Hematopoietic multipotent progenitor cell treated with erythropoietin and hydrocortisone succinate and interleukin-3 and kit ligand, for 8 days (in vitro differentiated cells): ENCODE measurements at regions not wholly inside any gene's neighbourhood (a gene's known extent, or its start where the extent isn't known, plus 50 kb on each side); places are given as distances from the start of the nearest gene placed in this dataset.
A peak's percentile ranks its signal among the peaks of the same experiment; 100 is the strongest.
"Not testable (repeated sequence)": the region's sequence is repeated elsewhere in the genome, so short reads cannot be mapped to it uniquely, and the experiment has no call there.

Experiments
- DNase-seq: peaks from one replicate; pipeline ENCODE4 v3.0.0-alpha.2; 2015

- not testable (repeated sequence) for DNase-seq
Measured at GRCh38 chr1:147348592-147348991, 106.1 kb downstream of the CHD1L start.

- no peak for DNase-seq
Measured at GRCh38 chr1:147349533-147349932, 107.0 kb downstream of the CHD1L start.

GRCh38 chr1:147351140-147351835 is 108.8 kb downstream of the CHD1L start:
- no peak for DNase-seq

GRCh38 chr1:147377263-147378246 is 135.1 kb downstream of the CHD1L start:
- peak; percentile 82 for DNase-seq

GRCh38 chr1:147379889-147380288 is 137.4 kb downstream of the CHD1L start:
- DNase-seq: peak; percentile 10

GRCh38 chr1:147384804-147385203 is 142.3 kb downstream of the CHD1L start:
- no peak for DNase-seq

- DNase-seq: no peak
Measured at GRCh38 chr1:147388969-147389368, 146.5 kb downstream of the CHD1L start.

- DNase-seq: peak; percentile 59
Measured at GRCh38 chr1:147389532-147390184, 147.2 kb downstream of the CHD1L start.

GRCh38 chr1:147390185-147390542 is 147.7 kb downstream of the CHD1L start:
- DNase-seq: no peak

GRCh38 chr1:147391114-147391513 is 148.6 kb downstream of the CHD1L start:
- DNase-seq: no peak

GRCh38 chr1:147402326-147403045 is 138.8 kb upstream of the BCL9 start:
- DNase-seq: not testable (repeated sequence)

GRCh38 chr1:147404344-147404743 is 137.0 kb upstream of the BCL9 start:
- DNase-seq: not testable (repeated sequence)

- DNase-seq: peak; percentile 2
Measured at GRCh38 chr1:147409886-147410285, 131.4 kb upstream of the BCL9 start.

GRCh38 chr1:147413110-147413605 is 128.1 kb upstream of the BCL9 start:
- no peak for DNase-seq

GRCh38 chr1:147414505-147415163 is 126.7 kb upstream of the BCL9 start:
- no peak for DNase-seq

- DNase-seq: no peak
Measured at GRCh38 chr1:147417024-147417423, 124.3 kb upstream of the BCL9 start.

GRCh38 chr1:147423100-147423827 is 118.0 kb upstream of the BCL9 start:
- not testable (repeated sequence) for DNase-seq

GRCh38 chr1:147434921-147435320 is 106.4 kb upstream of the BCL9 start:
- no peak for DNase-seq

GRCh38 chr1:147444381-147444780 is 96.9 kb upstream of the BCL9 start:
- no peak for DNase-seq

- no peak for DNase-seq
Measured at GRCh38 chr1:147451628-147452027, 89.7 kb upstream of the BCL9 start.

- DNase-seq: no peak
Measured at GRCh38 chr1:147452809-147453208, 88.5 kb upstream of the BCL9 start.
